ENCODE measurements at regions not wholly inside any gene's neighbourhood (a gene's known extent, or its start where the extent isn't known, plus 50 kb on each side); places are given as distances from the start of the nearest gene placed in this dataset.

DNA sequence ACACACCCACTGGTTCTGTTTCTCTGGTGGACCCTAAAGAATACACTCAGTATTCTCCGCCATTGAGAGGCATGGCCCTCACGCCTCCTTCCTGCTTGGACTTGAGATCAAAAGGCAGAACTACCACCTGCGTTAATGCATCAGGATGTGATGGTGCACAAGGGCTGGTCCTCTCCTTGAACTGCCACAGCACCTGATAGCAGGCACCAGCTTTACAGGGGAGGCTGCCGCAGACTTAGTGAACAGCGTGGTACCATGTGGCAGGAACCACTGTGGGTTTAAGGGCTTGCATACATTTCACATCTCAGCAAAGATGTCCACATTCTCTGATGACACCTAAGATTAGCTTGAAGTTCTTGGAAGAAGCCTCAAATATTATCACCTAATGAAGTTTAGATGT is 208.7 kb downstream of the GADD45G start:
- no peak for TF ChIP-seq SP2 (tag by site-specific recombination; IDR thresholded peaks at IDR 0.05)
- TF ChIP-seq, protein P1, sequence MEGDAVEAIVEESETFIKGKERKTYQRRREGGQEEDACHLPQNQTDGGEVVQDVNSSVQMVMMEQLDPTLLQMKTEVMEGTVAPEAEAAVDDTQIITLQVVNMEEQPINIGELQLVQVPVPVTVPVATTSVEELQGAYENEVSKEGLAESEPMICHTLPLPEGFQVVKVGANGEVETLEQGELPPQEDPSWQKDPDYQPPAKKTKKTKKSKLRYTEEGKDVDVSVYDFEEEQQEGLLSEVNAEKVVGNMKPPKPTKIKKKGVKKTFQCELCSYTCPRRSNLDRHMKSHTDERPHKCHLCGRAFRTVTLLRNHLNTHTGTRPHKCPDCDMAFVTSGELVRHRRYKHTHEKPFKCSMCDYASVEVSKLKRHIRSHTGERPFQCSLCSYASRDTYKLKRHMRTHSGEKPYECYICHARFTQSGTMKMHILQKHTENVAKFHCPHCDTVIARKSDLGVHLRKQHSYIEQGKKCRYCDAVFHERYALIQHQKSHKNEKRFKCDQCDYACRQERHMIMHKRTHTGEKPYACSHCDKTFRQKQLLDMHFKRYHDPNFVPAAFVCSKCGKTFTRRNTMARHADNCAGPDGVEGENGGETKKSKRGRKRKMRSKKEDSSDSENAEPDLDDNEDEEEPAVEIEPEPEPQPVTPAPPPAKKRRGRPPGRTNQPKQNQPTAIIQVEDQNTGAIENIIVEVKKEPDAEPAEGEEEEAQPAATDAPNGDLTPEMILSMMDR (tag by site-specific recombination; IDR thresholded peaks at IDR 0.05) = no peak
- no peak for TF ChIP-seq ZBTB1 (tag by site-specific recombination; IDR thresholded peaks at IDR 0.05)
- no peak for TF ChIP-seq ZNF138 (tag by site-specific recombination; IDR thresholded peaks at IDR 0.05; ENCODE audit: borderline replicate concordance)
- TF ChIP-seq, protein P2, sequence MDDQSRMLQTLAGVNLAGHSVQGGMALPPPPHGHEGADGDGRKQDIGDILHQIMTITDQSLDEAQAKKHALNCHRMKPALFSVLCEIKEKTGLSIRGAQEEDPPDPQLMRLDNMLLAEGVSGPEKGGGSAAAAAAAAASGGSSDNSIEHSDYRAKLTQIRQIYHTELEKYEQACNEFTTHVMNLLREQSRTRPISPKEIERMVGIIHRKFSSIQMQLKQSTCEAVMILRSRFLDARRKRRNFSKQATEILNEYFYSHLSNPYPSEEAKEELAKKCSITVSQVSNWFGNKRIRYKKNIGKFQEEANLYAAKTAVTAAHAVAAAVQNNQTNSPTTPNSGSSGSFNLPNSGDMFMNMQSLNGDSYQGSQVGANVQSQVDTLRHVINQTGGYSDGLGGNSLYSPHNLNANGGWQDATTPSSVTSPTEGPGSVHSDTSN (CRISPR knock-in tag; IDR thresholded peaks at IDR 0.05) = no peak
- no peak for TF ChIP-seq ZNF776 (tag by site-specific recombination; IDR thresholded peaks at IDR 0.05; ENCODE audit: borderline replicate concordance)
- TF ChIP-seq, protein P3, sequence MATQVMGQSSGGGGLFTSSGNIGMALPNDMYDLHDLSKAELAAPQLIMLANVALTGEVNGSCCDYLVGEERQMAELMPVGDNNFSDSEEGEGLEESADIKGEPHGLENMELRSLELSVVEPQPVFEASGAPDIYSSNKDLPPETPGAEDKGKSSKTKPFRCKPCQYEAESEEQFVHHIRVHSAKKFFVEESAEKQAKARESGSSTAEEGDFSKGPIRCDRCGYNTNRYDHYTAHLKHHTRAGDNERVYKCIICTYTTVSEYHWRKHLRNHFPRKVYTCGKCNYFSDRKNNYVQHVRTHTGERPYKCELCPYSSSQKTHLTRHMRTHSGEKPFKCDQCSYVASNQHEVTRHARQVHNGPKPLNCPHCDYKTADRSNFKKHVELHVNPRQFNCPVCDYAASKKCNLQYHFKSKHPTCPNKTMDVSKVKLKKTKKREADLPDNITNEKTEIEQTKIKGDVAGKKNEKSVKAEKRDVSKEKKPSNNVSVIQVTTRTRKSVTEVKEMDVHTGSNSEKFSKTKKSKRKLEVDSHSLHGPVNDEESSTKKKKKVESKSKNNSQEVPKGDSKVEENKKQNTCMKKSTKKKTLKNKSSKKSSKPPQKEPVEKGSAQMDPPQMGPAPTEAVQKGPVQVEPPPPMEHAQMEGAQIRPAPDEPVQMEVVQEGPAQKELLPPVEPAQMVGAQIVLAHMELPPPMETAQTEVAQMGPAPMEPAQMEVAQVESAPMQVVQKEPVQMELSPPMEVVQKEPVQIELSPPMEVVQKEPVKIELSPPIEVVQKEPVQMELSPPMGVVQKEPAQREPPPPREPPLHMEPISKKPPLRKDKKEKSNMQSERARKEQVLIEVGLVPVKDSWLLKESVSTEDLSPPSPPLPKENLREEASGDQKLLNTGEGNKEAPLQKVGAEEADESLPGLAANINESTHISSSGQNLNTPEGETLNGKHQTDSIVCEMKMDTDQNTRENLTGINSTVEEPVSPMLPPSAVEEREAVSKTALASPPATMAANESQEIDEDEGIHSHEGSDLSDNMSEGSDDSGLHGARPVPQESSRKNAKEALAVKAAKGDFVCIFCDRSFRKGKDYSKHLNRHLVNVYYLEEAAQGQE (tag by site-specific recombination; IDR thresholded peaks at IDR 0.05) = no peak
- TF ChIP-seq YY1 (tag by site-specific recombination; IDR thresholded peaks at IDR 0.05) = no peak
- TF ChIP-seq ZSCAN16 (tag by site-specific recombination; IDR thresholded peaks at IDR 0.05) = no peak
- TF ChIP-seq, protein P4, sequence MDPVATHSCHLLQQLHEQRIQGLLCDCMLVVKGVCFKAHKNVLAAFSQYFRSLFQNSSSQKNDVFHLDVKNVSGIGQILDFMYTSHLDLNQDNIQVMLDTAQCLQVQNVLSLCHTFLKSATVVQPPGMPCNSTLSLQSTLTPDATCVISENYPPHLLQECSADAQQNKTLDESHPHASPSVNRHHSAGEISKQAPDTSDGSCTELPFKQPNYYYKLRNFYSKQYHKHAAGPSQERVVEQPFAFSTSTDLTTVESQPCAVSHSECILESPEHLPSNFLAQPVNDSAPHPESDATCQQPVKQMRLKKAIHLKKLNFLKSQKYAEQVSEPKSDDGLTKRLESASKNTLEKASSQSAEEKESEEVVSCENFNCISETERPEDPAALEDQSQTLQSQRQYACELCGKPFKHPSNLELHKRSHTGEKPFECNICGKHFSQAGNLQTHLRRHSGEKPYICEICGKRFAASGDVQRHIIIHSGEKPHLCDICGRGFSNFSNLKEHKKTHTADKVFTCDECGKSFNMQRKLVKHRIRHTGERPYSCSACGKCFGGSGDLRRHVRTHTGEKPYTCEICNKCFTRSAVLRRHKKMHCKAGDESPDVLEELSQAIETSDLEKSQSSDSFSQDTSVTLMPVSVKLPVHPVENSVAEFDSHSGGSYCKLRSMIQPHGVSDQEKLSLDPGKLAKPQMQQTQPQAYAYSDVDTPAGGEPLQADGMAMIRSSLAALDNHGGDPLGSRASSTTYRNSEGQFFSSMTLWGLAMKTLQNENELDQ (tag by site-specific recombination; IDR thresholded peaks at IDR 0.05; ENCODE audit: low read depth) = no peak
- TF ChIP-seq ZNF510 (tag by site-specific recombination; IDR thresholded peaks at IDR 0.05; ENCODE audit: insufficient replicate concordance) = no peak
- no peak for TF ChIP-seq ZNF623 (tag by site-specific recombination; IDR thresholded peaks at IDR 0.05)
- TF ChIP-seq OVOL3 (tag by site-specific recombination; IDR thresholded peaks at IDR 0.05) = no peak
